Iris pigment epithelial cell (primary cell): ENCODE measurements at regions not wholly inside any gene's neighbourhood (a gene's known extent, or its start where the extent isn't known, plus 50 kb on each side); places are given as distances from the start of the nearest gene placed in this dataset.

Source experiments
- DNase-seq: peaks from one replicate; pipeline ENCODE4 v3.0.0-alpha.2; 2011; ENCODE audit warnings: low read depth

- DNase-seq, result peak; percentile 76
These were observed 980.3 kb upstream of the CDH2 start for GRCh38 chr18:29157057-29157780.

GRCh38 chr18:29156531-29156930 is 979.6 kb upstream of the CDH2 start:
- DNase-seq, result peak; percentile 28

DNA sequence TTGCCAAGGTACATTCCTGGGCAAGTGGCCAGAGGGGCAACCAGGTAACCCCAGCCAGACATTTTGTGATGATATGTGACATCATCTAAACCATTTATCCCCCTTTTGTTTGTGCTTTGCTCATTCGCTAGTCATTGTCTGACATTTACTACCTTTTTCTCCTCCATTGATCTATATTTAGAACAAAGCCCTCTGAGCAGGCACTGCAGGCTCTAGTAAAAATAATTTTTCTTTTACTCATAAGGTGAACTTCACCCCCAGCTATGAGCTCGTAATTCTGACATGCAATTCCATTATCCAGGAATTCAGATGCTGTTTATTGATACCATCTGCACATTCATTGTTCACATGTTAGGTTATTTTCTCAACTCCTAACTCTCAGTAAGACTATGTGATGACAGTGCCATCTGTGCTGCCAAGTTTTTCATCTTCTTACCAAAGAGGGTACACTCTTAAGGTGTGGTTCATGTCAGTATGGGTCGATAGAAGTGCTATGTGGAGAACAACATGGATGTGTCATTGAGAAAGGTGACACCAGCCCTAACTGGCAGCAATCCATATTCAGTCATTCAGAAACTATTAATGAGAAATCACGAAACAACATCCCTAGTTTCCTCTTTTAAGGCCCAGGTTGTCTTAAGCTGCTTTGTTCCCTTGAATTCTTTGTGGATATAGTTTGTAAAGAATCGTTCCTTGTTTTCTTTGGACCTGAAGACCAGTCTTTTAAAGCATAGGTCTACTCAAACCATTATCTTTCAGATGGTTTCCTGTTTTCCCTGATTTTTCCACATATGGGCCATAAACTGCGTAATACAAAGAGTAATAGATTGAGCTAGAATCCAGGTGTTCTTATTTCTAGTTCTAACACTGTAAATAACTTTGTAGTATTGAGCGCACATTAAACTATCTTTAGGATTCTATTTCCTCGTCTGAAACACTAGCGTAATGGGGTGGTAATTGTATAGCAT is 978.1 kb upstream of the CDH2 start:
- DNase-seq, result peak; percentile 77

- peak; percentile 86 for DNase-seq
These were observed 977.3 kb upstream of the CDH2 start for GRCh38 chr18:29154196-29154757.

GRCh38 chr18:29153091-29153490 is 976.2 kb upstream of the CDH2 start:
- no peak for DNase-seq

DNA sequence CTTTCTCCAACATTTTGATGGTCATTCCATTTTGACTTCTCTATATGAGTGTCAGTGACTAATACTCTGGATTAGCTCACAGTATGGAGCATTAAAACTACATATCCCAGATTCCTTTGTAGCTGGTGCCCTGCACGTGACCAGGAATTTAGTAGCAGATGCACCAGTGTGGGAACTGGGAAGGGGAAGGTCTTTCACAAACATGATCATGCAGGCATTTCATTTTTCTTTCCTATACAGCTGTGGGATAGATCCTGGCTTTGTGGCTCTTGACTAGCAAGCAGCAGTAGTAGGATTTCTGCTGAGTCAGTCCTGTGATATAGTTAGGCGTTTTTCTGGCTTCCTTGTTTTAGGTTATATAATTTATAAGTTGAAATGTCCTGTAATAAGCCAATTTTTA is 971.0 kb upstream of the CDH2 start:
- DNase-seq, result peak; percentile 80

DNA sequence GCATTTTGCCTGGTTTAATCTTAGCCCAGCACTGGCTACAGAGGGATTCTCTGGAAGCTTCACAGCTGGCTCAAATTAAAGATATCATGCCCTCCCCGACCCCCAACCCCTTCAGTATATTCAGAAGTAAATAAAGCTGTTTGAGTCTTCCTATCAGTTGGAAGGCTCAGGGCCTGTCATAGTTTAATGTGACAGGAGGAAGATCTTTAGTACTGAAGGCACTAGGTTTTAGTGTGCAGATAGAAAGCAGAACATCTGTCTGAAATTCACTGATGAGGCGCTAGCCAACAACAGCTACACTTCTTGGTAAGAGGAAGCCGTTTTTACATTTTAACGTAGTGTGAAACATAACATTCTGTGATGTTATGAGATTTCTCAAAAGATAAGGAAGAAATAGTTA is 969.1 kb upstream of the CDH2 start:
- DNase-seq, result no peak

GRCh38 chr18:29140590-29140989 is 963.7 kb upstream of the CDH2 start:
- no peak for DNase-seq

DNA sequence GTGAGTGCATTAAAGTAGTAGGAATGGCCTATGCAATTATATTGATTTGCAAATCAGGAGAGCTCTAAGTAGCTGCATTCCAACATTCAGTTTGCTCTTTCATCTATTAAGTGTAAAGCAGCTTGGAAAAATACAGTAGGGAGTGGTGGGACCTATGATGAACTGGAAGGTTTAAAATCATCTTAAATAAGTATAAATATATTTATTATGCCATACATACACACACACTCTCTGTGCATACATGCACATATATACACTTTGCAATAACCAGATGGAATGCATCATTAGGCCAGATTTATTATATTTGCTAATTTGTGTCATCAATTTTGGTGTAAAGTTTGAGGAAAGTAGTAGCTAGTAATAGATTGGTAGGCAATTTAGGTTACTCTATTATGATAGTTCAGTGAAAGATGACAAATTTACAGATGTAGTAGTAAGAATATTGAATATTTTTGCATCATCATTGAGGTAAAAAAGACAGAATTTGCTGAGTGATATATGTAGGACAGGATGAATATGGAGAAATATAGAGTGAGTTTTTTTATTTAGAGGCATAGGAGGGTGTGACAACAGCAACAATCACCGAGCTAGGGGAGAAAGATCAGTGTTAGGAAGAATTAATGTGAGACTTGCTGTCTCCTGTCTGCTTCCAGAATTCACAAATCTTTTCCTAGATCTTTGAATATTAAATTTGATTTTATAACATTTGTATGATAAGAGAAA is 961.0 kb upstream of the CDH2 start:
- DNase-seq, result no peak

DNA sequence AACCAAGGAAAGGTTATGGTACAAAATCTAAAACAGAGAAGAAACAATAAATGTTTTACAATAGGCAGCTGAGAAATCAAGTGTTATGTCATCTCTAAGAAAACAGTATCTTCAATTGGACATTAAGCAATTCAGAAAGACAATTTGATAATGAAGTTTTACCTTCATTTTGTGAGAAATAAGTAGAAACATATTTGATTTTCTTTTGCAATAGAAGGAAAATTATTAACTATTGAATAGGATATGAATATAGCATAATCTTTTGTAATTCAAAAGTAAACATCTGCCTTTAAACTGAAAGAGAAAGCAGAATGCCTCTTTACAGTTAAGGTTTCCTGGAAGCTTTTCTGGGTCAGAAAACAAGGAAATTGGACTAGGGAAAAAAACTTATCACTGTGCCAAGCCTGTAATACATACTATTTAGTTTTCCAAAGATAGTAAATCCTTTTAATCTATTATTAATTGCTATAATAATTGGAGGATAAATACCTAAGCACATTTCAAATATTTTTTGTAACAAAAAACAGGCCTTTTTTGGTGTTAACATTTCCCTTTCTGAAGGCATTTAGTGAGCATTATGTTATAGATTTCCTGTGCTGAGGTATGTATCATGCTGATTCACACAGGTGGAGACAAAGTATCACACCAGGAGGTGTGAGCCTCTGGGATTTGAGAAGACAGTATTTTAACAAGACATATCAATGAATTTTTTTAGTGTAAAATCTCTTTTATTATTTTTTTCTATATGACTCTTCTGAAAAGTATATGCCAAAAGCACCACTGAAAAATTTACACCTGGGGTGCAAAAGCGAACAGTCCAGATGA is 947.0 kb upstream of the CDH2 start:
- DNase-seq, result peak; percentile 18

DNA sequence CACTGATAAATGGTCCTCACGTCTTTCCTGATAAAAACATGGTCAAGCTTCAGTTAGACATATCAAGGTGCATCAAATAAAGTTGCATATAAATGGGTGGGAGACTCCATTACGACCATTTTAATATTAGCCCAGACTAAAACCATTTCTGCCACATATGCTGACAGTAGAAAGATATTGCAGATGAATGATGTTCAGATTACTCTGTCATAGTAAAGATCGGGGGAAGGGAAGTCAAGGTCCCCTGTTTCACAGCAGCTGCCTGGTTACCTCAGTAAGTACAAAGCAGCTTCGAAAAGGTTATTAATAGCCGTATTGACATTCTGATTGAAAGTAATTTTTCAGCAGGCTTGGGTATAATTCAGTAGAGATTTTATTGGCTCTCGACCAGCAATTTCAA is 927.7 kb upstream of the CDH2 start:
- DNase-seq, result no peak

- no peak for DNase-seq
These were observed 927.3 kb upstream of the CDH2 start for GRCh38 chr18:29104227-29104626.

DNA sequence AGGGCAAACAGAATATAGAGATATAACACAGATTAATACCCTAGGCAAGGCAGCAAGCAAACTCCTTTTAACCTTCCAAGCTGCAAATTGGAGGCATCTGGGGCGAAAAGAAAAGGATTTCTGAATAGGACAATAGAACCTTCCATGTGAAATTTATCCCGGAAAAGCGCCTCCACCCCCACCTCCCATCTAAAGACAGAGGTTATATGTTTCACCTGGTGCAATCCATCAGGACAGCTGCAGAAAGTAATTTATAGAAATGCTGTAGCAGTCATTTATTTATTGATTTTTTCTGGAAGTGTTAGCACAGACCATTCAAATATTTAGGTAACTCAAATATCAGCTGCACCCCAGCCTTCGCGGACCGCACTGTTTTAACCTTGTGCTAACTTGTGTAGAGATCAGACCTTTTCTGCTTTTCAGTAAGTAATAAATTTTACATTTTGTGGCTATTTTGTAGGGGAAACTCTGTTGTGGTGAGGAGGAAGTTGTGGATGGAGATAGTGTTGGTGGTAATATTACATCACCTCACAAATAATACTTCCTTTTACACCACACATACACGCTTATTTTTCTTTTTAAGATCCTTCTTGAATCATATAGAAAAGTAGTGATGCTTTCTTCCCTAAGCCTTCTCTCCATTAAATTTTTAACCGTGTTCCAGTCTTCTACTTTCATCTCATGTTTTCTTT is 919.3 kb upstream of the CDH2 start:
- no peak for DNase-seq

- no peak for DNase-seq
These were observed 910.8 kb upstream of the CDH2 start for GRCh38 chr18:29087616-29088246.

DNA sequence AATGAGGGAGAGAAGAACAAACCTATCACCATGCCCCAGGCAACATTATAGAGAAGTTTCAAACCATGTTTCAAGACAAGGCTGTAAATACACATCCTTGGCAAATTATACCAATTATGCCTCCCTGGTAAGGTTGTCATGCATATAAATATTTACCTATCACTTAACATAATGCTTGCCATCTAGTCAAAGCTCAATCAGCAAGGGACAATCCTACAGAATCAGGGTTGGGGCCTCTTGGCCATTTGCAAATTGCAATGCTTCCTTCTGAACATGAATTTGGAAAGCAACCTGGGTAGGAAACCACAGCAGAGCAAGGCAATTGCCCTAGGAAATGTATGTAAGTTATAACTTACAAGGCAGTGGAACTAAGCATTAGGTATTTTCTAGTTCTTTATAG is 907.2 kb upstream of the CDH2 start:
- DNase-seq, result no peak

- DNase-seq, result peak; percentile 25
These were observed 906.6 kb upstream of the CDH2 start for GRCh38 chr18:29083545-29083944.

GRCh38 chr18:29080946-29081345 is 904.0 kb upstream of the CDH2 start:
- no peak for DNase-seq

- no peak for DNase-seq
These were observed 901.3 kb upstream of the CDH2 start for GRCh38 chr18:29078273-29078672.

- DNase-seq, result no peak
These were observed 900.4 kb upstream of the CDH2 start for GRCh38 chr18:29077344-29077743.

DNA sequence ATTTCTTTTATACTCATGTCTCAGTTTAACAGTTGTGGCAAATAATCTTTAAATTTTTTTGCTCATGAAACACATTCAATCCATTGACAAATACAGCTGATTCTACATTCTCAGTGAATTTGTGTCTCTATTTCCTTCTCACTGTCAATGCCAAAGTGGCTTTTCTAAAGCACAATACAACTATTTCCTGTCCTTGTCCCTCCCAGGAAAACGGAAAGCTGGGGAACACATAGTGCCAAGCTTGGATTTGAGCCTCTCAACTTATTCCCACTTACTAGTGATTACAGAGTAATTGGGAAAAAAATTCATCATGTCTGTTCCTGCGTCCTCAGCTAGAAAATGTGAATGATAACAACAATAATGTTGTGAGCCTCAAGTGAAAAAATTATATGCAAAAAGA is 899.7 kb upstream of the CDH2 start:
- no peak for DNase-seq
